ENCODE measurements at regions not wholly inside any gene's neighbourhood (a gene's known extent, or its start where the extent isn't known, plus 50 kb on each side); places are given as distances from the start of the nearest gene placed in this dataset.

GRCh38 chr1:37097731-37098130, 63.4 kb upstream of the GRIK3 start:
- no peaks in the 10 kb centered on the region for H3K9me3 ChIP-seq (ENCODE audit: control insufficient read depth, insufficient read depth, low read depth, low read length)
- DNase-seq (ENCODE audit: low read depth, low spot score): no peak
- intact Hi-C loops (cut with micrococcal nuclease; ENCODE audit: unreplicated experiment) (no loop called here), in situ Hi-C loops (cut with HindIII; ENCODE audit: low pct_unique_long_range_greater_than_20kb, low sequenced_read_pairs) (no loop called here)
- no peaks in the 10 kb centered on the region for H3K36me3 ChIP-seq (ENCODE audit: control insufficient read depth, insufficient read depth, low read length)
- no peak for ATAC-seq
- POLR2A ChIA-PET: no interaction called here
- H3K4me1 ChIP-seq (ENCODE audit: control insufficient read depth, insufficient read depth, low read length): no peaks in the 10 kb centered on the region
- no peak overlapping the region for H3K27ac ChIP-seq (ENCODE audit: low read length)
- CTCF ChIA-PET: no interaction called here
- peaks cover 3% of the 10 kb centered on the region; the same call in 1 of the 2 replicates for H3K27me3 ChIP-seq (ENCODE audit: control insufficient read depth, insufficient read depth, low read length)
- TF ChIP-seq, protein P1, sequence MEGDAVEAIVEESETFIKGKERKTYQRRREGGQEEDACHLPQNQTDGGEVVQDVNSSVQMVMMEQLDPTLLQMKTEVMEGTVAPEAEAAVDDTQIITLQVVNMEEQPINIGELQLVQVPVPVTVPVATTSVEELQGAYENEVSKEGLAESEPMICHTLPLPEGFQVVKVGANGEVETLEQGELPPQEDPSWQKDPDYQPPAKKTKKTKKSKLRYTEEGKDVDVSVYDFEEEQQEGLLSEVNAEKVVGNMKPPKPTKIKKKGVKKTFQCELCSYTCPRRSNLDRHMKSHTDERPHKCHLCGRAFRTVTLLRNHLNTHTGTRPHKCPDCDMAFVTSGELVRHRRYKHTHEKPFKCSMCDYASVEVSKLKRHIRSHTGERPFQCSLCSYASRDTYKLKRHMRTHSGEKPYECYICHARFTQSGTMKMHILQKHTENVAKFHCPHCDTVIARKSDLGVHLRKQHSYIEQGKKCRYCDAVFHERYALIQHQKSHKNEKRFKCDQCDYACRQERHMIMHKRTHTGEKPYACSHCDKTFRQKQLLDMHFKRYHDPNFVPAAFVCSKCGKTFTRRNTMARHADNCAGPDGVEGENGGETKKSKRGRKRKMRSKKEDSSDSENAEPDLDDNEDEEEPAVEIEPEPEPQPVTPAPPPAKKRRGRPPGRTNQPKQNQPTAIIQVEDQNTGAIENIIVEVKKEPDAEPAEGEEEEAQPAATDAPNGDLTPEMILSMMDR (IDR thresholded peaks at IDR 0.05): no peak
- TF ChIP-seq, protein P2, sequence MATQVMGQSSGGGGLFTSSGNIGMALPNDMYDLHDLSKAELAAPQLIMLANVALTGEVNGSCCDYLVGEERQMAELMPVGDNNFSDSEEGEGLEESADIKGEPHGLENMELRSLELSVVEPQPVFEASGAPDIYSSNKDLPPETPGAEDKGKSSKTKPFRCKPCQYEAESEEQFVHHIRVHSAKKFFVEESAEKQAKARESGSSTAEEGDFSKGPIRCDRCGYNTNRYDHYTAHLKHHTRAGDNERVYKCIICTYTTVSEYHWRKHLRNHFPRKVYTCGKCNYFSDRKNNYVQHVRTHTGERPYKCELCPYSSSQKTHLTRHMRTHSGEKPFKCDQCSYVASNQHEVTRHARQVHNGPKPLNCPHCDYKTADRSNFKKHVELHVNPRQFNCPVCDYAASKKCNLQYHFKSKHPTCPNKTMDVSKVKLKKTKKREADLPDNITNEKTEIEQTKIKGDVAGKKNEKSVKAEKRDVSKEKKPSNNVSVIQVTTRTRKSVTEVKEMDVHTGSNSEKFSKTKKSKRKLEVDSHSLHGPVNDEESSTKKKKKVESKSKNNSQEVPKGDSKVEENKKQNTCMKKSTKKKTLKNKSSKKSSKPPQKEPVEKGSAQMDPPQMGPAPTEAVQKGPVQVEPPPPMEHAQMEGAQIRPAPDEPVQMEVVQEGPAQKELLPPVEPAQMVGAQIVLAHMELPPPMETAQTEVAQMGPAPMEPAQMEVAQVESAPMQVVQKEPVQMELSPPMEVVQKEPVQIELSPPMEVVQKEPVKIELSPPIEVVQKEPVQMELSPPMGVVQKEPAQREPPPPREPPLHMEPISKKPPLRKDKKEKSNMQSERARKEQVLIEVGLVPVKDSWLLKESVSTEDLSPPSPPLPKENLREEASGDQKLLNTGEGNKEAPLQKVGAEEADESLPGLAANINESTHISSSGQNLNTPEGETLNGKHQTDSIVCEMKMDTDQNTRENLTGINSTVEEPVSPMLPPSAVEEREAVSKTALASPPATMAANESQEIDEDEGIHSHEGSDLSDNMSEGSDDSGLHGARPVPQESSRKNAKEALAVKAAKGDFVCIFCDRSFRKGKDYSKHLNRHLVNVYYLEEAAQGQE (IDR thresholded peaks at IDR 0.05; ENCODE audit: insufficient read depth in 1 of 2, low read depth in 2 of 2, low read length in 1 of 2): no peak
- TF ChIP-seq POLR2AphosphoS5 (IDR thresholded peaks at IDR 0.05; ENCODE audit: low read depth, low read length): no peak
- no peak for TF ChIP-seq SIN3A (IDR thresholded peaks at IDR 0.05; ENCODE audit: borderline replicate concordance, insufficient read depth, low read depth, low read length)
- no peak for TF ChIP-seq TCF7L2 (IDR thresholded peaks at IDR 0.05; ENCODE audit: low read depth, low read length)
- no TSS peak for BruUV-seq (replicated peaks)
- H3K4me3 ChIP-seq (ENCODE audit: low read depth in 2 of 2, low read length in 2 of 2): no peak overlapping the region

DNA sequence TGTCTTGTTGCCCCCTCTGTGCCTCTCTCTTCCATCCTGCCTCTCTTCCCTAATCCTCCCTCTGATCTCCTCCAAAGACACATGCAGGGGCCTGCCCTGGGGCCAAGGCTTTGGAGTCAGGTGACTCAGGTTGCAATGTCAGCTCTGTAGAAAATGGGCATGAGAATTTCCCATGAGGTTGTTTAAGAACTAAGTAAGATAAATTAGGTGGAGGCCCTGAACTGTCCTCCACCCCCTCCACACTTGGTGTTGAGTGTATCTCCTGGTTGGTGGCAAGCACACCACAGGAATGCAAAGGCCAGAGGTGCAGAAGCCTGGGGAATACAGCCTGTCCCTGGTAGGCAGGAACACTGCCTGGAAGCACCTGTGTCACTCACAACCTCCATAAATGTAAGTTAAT, 63.9 kb upstream of the GRIK3 start:
- DNase-seq (ENCODE audit: low read depth, low spot score) (no peak), ATAC-seq (no peak)
- ChIA-PET CTCF (no interaction called here), POLR2A (no interaction called here)
- no peaks in the 10 kb centered on the region for H3K4me1 ChIP-seq (ENCODE audit: control insufficient read depth, insufficient read depth, low read length)
- in situ Hi-C loops (cut with HindIII; ENCODE audit: low pct_unique_long_range_greater_than_20kb, low sequenced_read_pairs) (no loop called here), intact Hi-C loops (cut with micrococcal nuclease; ENCODE audit: unreplicated experiment) (no loop called here)
- no peak overlapping the region for H3K27ac ChIP-seq (ENCODE audit: low read length)
- H3K27me3 ChIP-seq (ENCODE audit: control insufficient read depth, insufficient read depth, low read length): peaks cover 3% of the 10 kb centered on the region; the same call in 1 of the 2 replicates
- H3K9me3 ChIP-seq (ENCODE audit: control insufficient read depth, insufficient read depth, low read depth, low read length): no peaks in the 10 kb centered on the region
- no TSS peak for BruUV-seq (replicated peaks)
- H3K4me3 ChIP-seq (ENCODE audit: low read depth in 2 of 2, low read length in 2 of 2): no peak overlapping the region
- TF ChIP-seq, protein P1 (IDR thresholded peaks at IDR 0.05): no peak
- TF ChIP-seq, protein P2 (IDR thresholded peaks at IDR 0.05; ENCODE audit: insufficient read depth in 1 of 2, low read depth in 2 of 2, low read length in 1 of 2): no peak
- TF ChIP-seq POLR2AphosphoS5 (IDR thresholded peaks at IDR 0.05; ENCODE audit: low read depth, low read length) (no peak), SIN3A (IDR thresholded peaks at IDR 0.05; ENCODE audit: borderline replicate concordance, insufficient read depth, low read depth, low read length) (no peak), TCF7L2 (IDR thresholded peaks at IDR 0.05; ENCODE audit: low read depth, low read length) (no peak)
- H3K36me3 ChIP-seq (ENCODE audit: control insufficient read depth, insufficient read depth, low read length): no peaks in the 10 kb centered on the region
